GM18868 (cell line): ENCODE measurements at regions not wholly inside any gene's neighbourhood (a gene's known extent, or its start where the extent isn't known, plus 50 kb on each side); places are given as distances from the start of the nearest gene placed in this dataset.
"Not testable (repeated sequence)": the region's sequence is repeated elsewhere in the genome, so short reads cannot be mapped to it uniquely, and the experiment has no call there.

Experiments
- ATAC-seq: cut with Tn5 transposase; IDR thresholded peaks from one replicate; pipeline ENCODE4 v1.9.1; 2021; ENCODE audit warnings: mild to moderate bottlenecking, moderate library complexity; ENCODE audit not compliant: unreplicated experiment

GRCh38 chr16:75919664-75920063 is 193.4 kb upstream of the CPHXL start:
- ATAC-seq, result no peak

GRCh38 chr16:75921281-75921680 is 195.0 kb upstream of the CPHXL start:
- ATAC-seq, result no peak

DNA sequence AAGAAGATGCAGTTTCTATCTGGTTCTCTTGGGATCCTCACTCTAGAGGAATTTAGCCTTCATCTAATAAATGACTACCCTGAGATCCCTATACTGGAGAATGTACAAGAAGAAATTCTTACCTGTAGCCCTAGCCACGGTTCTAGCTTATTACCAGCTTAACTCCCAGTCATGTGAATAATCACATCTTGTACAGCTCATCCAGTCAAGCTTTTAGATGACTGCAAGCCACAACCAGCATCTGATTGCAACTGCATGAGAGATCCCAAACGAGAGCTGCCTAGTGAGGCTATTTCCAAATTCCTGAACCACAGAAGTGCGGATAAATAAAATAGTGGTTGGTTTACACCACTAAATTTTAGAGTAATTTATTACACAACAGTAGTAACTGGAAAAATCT is 196.0 kb upstream of the CPHXL start:
- ATAC-seq, result no peak

DNA sequence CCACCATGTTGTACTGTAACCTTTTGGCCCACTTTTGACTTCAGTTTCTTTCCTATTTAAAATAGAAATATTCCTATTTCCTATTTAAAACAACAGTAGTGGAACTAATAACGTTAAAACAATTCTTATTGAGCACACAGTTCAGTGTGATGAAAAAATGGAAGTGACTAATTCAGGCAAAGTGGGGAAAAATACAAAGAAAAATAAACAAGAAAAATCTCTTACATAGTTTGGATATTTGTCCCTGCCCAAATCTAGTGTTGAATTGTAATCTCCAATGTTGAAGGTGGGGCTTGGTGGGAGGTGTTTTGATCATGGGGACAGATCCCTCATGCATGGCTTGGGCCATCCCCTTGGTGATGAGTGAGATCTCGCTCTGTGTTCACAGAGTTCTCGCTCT is 198.1 kb upstream of the CPHXL start:
- ATAC-seq, result no peak

DNA sequence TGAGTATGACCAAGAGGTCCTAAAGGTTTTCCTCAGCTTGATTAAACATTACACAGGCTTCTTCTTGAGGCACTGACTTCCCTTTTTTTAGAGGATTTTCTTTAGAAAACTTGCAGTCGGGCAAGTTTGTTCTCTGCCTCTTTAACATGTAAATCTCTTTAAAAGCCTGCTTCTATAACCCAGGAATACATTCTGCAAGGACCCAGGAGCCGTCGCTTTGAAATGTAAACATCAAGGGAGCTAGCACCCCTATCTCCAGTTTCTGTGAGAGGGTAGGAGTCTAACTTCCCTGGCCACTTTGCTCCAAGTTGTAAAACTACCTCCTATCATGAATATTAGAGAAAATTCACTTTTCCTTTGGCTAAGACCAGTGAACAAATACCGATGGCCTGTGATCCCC is 201.5 kb upstream of the CPHXL start:
- no peak for ATAC-seq

DNA sequence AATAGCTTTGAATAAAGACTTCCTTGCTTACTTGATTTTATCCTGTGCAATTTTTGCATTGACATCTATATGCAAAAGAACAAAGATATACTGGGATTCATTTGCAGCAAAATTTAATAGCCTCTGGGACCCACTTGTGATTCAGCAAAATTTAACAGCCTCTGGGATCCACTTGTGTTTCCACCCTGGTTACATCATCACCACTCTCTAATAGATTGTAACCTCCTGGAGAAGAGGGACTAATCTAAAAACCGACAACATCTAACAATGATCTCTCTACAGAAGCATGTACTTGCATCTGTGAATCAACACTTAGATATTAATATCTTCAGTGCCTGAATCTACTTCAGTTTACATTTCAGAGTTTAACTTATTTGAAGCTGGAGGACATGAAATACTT is 202.0 kb upstream of the CPHXL start:
- ATAC-seq, result no peak

DNA sequence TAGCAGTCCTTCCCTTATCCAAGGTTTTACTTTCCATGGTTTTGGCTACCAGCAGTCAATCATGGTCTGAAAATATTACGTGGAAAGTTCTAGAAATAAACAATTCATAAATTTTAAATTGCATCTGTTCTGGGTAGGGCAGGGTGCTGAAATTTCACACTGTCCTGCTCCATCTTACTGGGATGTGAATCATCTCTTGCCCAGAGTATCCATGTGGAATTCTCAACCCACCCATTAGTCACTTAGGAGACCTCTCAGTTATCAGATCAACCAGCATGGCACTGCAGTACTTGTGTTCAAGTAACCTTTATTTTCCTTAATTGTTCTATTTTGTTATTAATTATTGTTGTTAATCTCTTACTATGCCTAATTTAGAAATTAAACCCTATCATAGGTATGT is 202.8 kb upstream of the CPHXL start:
- ATAC-seq, result no peak

GRCh38 chr16:75931043-75931442 is 204.8 kb upstream of the CPHXL start:
- no peak for ATAC-seq

DNA sequence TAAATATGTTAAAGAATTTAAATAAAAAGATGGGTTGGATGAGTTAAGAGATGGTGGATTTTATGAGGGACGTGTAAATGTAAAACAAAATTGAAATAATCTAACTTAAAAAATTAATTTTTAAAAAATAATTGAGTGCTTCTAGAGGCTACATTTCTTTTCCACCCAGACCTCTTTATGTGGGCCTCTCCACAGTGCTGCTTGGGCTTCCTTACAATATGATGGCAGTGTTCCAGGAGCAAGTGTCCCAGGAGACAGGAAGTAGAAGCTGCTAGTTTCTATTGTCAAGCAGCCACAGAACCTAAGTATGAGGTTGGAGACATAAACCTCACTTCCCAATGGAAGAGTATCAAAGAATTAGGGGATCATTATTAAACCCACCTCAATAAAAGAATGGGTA is 205.7 kb upstream of the CPHXL start:
- no peak for ATAC-seq

GRCh38 chr16:75938818-75939217 is 212.5 kb upstream of the CPHXL start:
- no peak for ATAC-seq

DNA sequence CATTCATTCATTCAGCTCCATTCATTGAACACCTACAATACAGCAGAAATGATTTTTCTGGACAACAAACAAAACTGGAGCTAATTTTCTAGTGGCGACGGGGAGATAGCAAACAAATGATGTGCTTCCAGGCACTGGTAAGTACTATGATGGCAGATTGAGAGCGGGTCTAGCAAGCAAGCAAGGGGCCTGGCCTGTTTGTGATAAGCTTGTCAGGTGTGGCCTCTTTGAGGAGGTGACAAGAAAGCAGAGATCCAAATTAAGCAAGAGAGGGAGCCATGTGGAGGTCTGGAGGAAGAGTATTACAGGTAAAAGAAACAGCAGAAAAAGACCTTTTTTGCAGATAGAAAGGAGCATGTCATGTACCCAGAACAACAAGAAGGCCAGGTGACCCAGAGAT is 216.1 kb upstream of the CPHXL start:
- no peak for ATAC-seq

GRCh38 chr16:75942936-75943335 is 216.6 kb upstream of the CPHXL start:
- ATAC-seq, result no peak

GRCh38 chr16:75943705-75944514 is 217.6 kb upstream of the CPHXL start:
- no peak for ATAC-seq

- no peak for ATAC-seq
These were observed 219.7 kb upstream of the CPHXL start for GRCh38 chr16:75945916-75946457.

DNA sequence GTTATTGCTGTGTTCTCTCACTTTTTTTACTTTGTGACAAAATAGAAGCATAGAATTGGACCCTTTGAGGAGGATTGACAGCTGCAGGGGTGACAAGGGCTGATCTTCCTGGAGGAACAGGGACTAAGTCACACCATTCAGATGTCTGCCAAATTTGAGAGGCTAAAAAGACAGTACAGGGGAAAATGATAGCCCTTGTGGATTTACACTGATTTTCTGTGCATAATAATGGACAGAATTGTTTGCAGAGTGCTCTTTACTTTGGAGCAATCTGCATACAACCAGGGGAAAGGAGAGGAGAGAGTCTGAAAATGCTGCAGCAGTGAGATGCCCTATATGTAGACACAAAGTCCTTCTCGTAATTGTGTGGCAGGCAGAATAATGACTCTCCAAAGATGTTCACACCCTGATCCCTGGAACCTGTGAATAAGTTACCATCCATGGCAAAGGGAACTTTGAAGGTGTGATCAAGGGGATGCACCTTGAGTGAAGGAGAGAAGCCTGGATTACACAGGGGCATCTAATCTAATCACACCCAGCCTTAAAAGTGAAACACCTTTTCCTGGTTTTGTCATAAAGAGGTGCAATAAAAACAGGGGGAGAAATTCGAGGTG is 221.4 kb upstream of the CPHXL start:
- no peak for ATAC-seq

DNA sequence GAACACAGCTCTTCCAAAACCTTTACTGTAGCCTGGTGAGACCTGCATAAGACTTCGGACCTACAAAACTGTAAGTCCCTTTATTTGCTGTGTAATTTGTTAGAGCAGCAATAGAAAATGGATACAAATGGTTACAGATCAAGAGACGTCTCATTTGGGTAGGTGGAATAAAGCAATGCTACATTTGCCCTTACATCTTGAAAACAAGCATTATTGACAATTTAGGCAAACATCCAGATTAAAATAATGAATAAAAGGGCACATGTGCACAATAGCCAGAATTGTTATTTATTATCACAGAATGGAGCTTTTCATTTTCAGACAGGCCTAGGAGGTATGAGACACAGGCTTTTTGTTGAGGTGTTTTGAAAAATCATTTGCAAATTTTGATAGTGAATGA is 222.2 kb upstream of the CPHXL start:
- no peak for ATAC-seq

DNA sequence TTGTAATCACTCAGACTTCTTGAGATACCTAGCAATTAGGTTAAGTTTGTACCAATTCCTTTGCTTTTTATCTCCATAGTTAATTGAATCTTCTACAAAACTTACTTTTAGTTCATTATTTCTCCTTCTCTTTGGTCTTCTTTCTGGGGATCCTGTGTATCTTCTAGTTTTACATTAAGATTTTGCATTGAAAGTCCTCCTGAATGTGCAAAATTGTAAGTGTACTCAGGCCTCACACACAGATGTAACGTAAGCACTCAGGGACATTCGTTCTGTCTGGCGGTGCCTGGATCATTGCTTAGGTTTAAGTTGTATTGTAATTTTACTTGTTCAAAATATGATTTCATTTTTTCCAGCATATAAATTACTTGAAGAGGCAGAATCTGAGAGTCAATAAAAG is 222.6 kb upstream of the CPHXL start:
- no peak for ATAC-seq

GRCh38 chr16:75952124-75952523 is 225.8 kb upstream of the CPHXL start:
- ATAC-seq, result no peak

GRCh38 chr16:75957870-75958269 is 231.6 kb upstream of the CPHXL start:
- ATAC-seq, result no peak

DNA sequence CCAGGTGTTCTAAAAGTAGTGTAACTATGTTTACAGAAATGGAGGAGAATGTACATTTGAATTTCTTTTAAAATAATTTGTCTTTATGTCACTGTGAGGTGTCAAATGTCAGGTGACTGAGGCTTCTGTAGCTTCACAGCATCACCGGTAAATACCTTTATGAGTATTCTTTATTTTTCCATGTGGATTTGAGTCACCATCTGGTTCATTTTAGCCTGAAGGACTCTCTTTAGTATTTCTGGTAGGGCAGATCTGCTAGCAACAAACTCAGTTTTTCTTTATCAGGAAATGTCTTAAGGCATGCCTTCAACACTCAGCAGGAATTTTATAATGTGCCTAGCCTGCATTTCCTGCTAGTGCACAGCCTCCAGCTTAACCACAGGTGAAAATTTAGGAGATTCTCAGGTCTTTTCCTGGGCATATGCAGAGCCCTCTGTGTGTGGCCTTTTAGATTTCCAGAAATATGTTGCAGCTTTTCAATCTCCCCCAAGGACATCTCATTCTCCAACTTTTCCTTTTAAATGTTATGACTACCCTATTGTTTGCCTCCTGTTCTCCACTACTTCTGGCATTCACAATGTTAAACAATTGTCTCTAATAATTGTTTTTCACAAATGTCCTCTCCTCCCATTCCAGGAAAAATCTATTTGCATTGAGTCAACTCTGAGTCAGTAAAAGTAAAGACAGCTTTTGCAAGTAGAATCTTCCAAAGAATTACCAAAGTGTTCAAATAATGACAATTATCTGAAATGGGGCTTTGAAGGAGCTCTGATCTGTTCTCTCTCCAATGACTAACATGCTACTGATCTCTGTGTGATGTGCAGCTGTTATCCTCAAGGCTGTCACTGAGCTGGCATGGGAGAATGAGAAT is 239.4 kb upstream of the CPHXL start:
- no peak for ATAC-seq

DNA sequence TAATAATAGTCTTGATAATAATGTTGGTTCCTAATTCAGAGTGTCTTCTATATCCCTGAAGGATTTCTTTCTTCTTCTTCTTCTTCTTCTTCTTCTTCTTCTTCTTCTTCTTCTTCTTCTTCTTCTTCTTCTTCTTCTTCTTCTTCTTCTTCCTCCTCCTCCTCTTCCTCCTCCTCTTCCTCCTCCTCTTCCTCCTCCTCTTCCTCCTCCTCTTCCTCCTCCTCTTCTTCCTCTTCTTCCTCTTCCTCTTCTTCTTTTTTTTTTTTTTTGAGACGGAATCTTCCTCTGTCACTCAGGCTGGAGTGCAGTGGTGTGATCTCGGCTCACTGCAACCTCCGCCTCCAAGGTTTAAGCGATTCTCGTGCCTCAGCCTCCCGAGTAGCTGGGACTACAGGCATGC is 242.8 kb upstream of the CPHXL start:
- not testable (repeated sequence) for ATAC-seq
